ENCODE measurements at regions not wholly inside any gene's neighbourhood (a gene's known extent, or its start where the extent isn't known, plus 50 kb on each side); places are given as distances from the start of the nearest gene placed in this dataset.

DNA sequence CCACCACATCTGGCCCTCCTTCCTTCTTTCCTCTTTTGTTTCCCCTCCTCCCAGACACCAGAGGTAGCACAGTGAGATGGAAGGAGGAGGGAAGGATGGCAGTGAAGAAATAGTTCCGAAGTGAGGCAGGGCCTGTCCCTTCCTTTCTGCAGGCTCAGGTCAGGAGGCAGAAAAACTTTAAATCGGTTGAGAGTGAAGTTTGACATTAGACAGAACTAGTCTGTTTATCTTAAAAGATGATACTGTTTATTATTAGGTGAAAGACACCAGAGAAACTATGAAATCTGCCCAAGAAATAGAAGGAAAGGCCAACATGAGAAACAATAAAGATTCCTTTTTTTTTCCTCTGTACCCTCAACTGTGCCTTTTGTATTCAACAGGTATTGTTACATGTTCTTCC lies 670.3 kb downstream of the UTRN start:
- TF ChIP-seq, protein P1, sequence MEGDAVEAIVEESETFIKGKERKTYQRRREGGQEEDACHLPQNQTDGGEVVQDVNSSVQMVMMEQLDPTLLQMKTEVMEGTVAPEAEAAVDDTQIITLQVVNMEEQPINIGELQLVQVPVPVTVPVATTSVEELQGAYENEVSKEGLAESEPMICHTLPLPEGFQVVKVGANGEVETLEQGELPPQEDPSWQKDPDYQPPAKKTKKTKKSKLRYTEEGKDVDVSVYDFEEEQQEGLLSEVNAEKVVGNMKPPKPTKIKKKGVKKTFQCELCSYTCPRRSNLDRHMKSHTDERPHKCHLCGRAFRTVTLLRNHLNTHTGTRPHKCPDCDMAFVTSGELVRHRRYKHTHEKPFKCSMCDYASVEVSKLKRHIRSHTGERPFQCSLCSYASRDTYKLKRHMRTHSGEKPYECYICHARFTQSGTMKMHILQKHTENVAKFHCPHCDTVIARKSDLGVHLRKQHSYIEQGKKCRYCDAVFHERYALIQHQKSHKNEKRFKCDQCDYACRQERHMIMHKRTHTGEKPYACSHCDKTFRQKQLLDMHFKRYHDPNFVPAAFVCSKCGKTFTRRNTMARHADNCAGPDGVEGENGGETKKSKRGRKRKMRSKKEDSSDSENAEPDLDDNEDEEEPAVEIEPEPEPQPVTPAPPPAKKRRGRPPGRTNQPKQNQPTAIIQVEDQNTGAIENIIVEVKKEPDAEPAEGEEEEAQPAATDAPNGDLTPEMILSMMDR (conservative IDR thresholded peaks at IDR 0.05), result no peak
- no peak for TF ChIP-seq ZFX (IDR thresholded peaks at IDR 0.05)

All from C4-2B (cell line).